ACC112 (cell line): ENCODE measurements at regions not wholly inside any gene's neighbourhood (a gene's known extent, or its start where the extent isn't known, plus 50 kb on each side); places are given as distances from the start of the nearest gene placed in this dataset.

Experiments used
- H2AFZ ChIP-seq: fragments of 200-600 bp; sonication (generic); one replicate; pipeline ENCODE4 v1.6.0; 2017; ENCODE audit warnings: antibody characterized with exemption, low read length; ENCODE audit not compliant: unreplicated experiment
- H3K27ac ChIP-seq: fragments of 200-600 bp; sonication (generic); 2 replicates; pipeline ENCODE4 v1.5.1; 2014; ENCODE audit warnings: low read depth, mild to moderate bottlenecking, antibody characterized with exemption, low read length, moderate library complexity
- H3K27me3 ChIP-seq: fragments of 200-600 bp; sonication (generic); 2 replicates; pipeline ENCODE4 v1.6.1; 2014; ENCODE audit warnings: mild to moderate bottlenecking, antibody characterized with exemption, low read length, moderate library complexity, mixed read lengths; ENCODE audit not compliant: insufficient read depth
- H3K36me3 ChIP-seq: fragments of 200-600 bp; sonication (generic); 2 replicates; pipeline ENCODE4 v1.6.1; 2016; ENCODE audit warnings: mild to moderate bottlenecking, antibody characterized with exemption, low read length, moderate library complexity, mixed read lengths; ENCODE audit not compliant: insufficient read depth
- H3K4me1 ChIP-seq: fragments of 200-600 bp; sonication (generic); one replicate; pipeline ENCODE4 v1.6.1; 2016; ENCODE audit warnings: low read length, mixed read lengths; ENCODE audit not compliant: insufficient read depth, unreplicated experiment, control insufficient read depth
- H3K4me3 ChIP-seq: fragments of 200-600 bp; sonication (generic); 2 replicates; pipeline ENCODE4 v1.5.1; 2014; ENCODE audit warnings: mild to moderate bottlenecking, low read depth, low read length
- H3K79me2 ChIP-seq: fragments of 200-600 bp; sonication (generic); one replicate; pipeline ENCODE4 v1.6.0; 2016; ENCODE audit warnings: low read length; ENCODE audit not compliant: control insufficient read depth, unreplicated experiment, insufficient read depth

- Histone ChIP-seq H3K4me1 (no peaks in the 10 kb centered on the region), H3K79me2 (no peaks in the 10 kb centered on the region), H3K27me3 (peaks cover 51% of the 10 kb centered on the region), H2AFZ (no peak overlapping the region), H3K36me3 (no peaks in the 10 kb centered on the region), H3K27ac (no peak overlapping the region), H3K4me3 (no peak overlapping the region)
Observed at GRCh38 chr11:69878927-69879728, 59.9 kb upstream of the FGF3 start.

GRCh38 chr11:69879729-69880005, 60.5 kb upstream of the FGF3 start:
- Histone ChIP-seq H3K4me1 (no peaks in the 10 kb centered on the region), H3K36me3 (no peaks in the 10 kb centered on the region), H3K79me2 (no peaks in the 10 kb centered on the region), H2AFZ (no peak overlapping the region), H3K4me3 (no peak overlapping the region), H3K27ac (no peak overlapping the region), H3K27me3 (peaks cover 45% of the 10 kb centered on the region)

GRCh38 chr11:69880041-69880825, 61.0 kb upstream of the FGF3 start:
- Histone ChIP-seq H3K27me3 (peaks cover 40% of the 10 kb centered on the region), H3K36me3 (no peaks in the 10 kb centered on the region), H3K27ac (no peak overlapping the region), H2AFZ (no peak overlapping the region), H3K4me3 (no peak overlapping the region), H3K79me2 (no peaks in the 10 kb centered on the region), H3K4me1 (no peaks in the 10 kb centered on the region)

- H3K79me2 ChIP-seq, result no peaks in the 10 kb centered on the region
- no peaks in the 10 kb centered on the region for H3K4me1 ChIP-seq
- no peak overlapping the region for H3K4me3 ChIP-seq
- peaks cover 33% of the 10 kb centered on the region for H3K27me3 ChIP-seq
- no peak overlapping the region for H2AFZ ChIP-seq
- no peaks in the 10 kb centered on the region for H3K36me3 ChIP-seq
- no peak overlapping the region for H3K27ac ChIP-seq
Observed at GRCh38 chr11:69880826-69881445, 61.7 kb upstream of the FGF3 start.

- Histone ChIP-seq H3K4me3 (no peak overlapping the region), H3K4me1 (no peaks in the 10 kb centered on the region), H3K36me3 (no peaks in the 10 kb centered on the region), H2AFZ (no peak overlapping the region), H3K79me2 (no peaks in the 10 kb centered on the region), H3K27me3 (peaks cover 25% of the 10 kb centered on the region), H3K27ac (no peak overlapping the region)
Observed at GRCh38 chr11:69881467-69882269, 62.5 kb upstream of the FGF3 start.

- H3K4me1 ChIP-seq, result no peaks in the 10 kb centered on the region
- no peak overlapping the region for H3K4me3 ChIP-seq
- H3K79me2 ChIP-seq, result no peaks in the 10 kb centered on the region
- H3K27me3 ChIP-seq, result peaks cover 22% of the 10 kb centered on the region
- no peaks in the 10 kb centered on the region for H3K36me3 ChIP-seq
- no peak overlapping the region for H2AFZ ChIP-seq
- no peak overlapping the region for H3K27ac ChIP-seq
Observed at GRCh38 chr11:69882270-69882608, 63.0 kb upstream of the FGF3 start.

- no peak overlapping the region for H2AFZ ChIP-seq
- H3K27ac ChIP-seq, result no peak overlapping the region
- H3K79me2 ChIP-seq, result no peaks in the 10 kb centered on the region
- peaks cover 21% of the 10 kb centered on the region for H3K27me3 ChIP-seq
- no peaks in the 10 kb centered on the region for H3K4me1 ChIP-seq
- H3K36me3 ChIP-seq, result no peaks in the 10 kb centered on the region
- no peak overlapping the region for H3K4me3 ChIP-seq
Observed at GRCh38 chr11:69883292-69884255, 64.4 kb upstream of the FGF3 start.

GRCh38 chr11:69884286-69884685, 65.1 kb upstream of the FGF3 start:
- H3K27ac ChIP-seq, result no peak overlapping the region
- no peak overlapping the region for H3K4me3 ChIP-seq
- H3K27me3 ChIP-seq, result peaks cover 27% of the 10 kb centered on the region
- no peaks in the 10 kb centered on the region for H3K36me3 ChIP-seq
- no peak overlapping the region for H2AFZ ChIP-seq
- no peaks in the 10 kb centered on the region for H3K79me2 ChIP-seq
- no peaks in the 10 kb centered on the region for H3K4me1 ChIP-seq

GRCh38 chr11:69884751-69885150, 65.5 kb upstream of the FGF3 start:
- Histone ChIP-seq H3K36me3 (no peaks in the 10 kb centered on the region), H3K27ac (no peak overlapping the region), H3K4me3 (no peak overlapping the region), H3K27me3 (peaks cover 32% of the 10 kb centered on the region), H2AFZ (no peak overlapping the region), H3K79me2 (no peaks in the 10 kb centered on the region), H3K4me1 (no peaks in the 10 kb centered on the region)

- no peak overlapping the region for H3K27ac ChIP-seq
- H3K36me3 ChIP-seq, result no peaks in the 10 kb centered on the region
- peaks cover 49% of the 10 kb centered on the region for H3K27me3 ChIP-seq
- no peak overlapping the region for H2AFZ ChIP-seq
- H3K79me2 ChIP-seq, result no peaks in the 10 kb centered on the region
- H3K4me1 ChIP-seq, result no peaks in the 10 kb centered on the region
- no peak overlapping the region for H3K4me3 ChIP-seq
Observed at GRCh38 chr11:69887330-69887729, 68.1 kb upstream of the FGF3 start.
